H1 (cell line): ENCODE measurements at regions not wholly inside any gene's neighbourhood (a gene's known extent, or its start where the extent isn't known, plus 50 kb on each side); places are given as distances from the start of the nearest gene placed in this dataset.

Experiments used
- BACH1 ChIP-seq: IDR thresholded peaks from 2 replicates; pipeline ENCODE4 v1.6.1; 2012; ENCODE audit warnings: low read length, improper control_type of control experiment
- CHD2 ChIP-seq: IDR thresholded peaks from 2 replicates; pipeline ENCODE4 v1.6.1; 2012; ENCODE audit warnings: low read length, improper control_type of control experiment
- CHD7 ChIP-seq: fragments of 300-600 bp; sonication (generic); IDR thresholded peaks from 2 replicates; pipeline ENCODE4 v1.7.1; 2012; ENCODE audit warnings: low read length, moderate library complexity, mild to moderate bottlenecking, inconsistent platforms; ENCODE audit not compliant: insufficient replicate concordance
- EP300 ChIP-seq, 2 experiments: IDR thresholded peaks; 1 replicate in 1 of 2; 2 replicates in 1 of 2; pipeline ENCODE4 v1.6.1; 2011 to 2012; ENCODE audit warnings: low read depth in 2 of 2, low read length in 2 of 2, mild to moderate bottlenecking in 2 of 2, borderline replicate concordance in 1 of 2, inconsistent platforms in 1 of 2, moderate library complexity in 1 of 2
- HDAC2 ChIP-seq, 2 experiments: fragments of 300-600 bp in 1 of 2; sonication (generic) in 1 of 2; IDR thresholded peaks; 2 replicates each; pipeline ENCODE4 v1.6.1; 2011 to 2012; ENCODE audit warnings: low read depth in 2 of 2, low read length in 2 of 2, mild to moderate bottlenecking in 2 of 2, moderate library complexity in 2 of 2, borderline replicate concordance in 1 of 2, inconsistent platforms in 1 of 2

DNA sequence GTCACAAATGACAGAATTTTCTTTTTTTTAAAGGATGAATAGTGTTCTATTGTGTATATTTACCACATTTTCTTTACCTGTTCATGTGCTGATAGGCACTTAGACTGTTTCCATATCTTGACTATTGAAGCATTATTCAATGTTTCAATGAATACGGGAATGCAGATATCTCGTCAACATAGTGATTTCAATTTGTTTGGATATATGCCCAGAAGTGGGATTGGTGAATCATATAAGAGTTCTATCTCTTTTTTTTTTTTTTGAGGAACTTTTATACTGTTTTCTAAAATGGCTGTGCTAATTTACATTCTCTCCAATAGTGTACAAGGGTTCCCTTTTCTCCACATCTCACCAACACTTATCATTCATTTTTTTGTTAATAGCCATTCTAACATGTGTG lies 97.9 kb upstream of the FAR2 start (continued):
- no peak for TF ChIP-seq CHD7
- no peak for TF ChIP-seq HDAC2 (IDR thresholded peaks at IDR 0.05; ENCODE audit: borderline replicate concordance in 1 of 2, low read depth in 2 of 2, low read length in 2 of 2)
- TF ChIP-seq BACH1, result no peak
- no peak for TF ChIP-seq CHD2
- TF ChIP-seq EP300 (IDR thresholded peaks at IDR 0.05; ENCODE audit: borderline replicate concordance in 1 of 2, low read depth in 2 of 2, low read length in 2 of 2), result no peak
